ENCODE measurements at regions not wholly inside any gene's neighbourhood (a gene's known extent, or its start where the extent isn't known, plus 50 kb on each side); places are given as distances from the start of the nearest gene placed in this dataset.

- Histone ChIP-seq H3K4me2 (ENCODE audit: low read depth, low read length) (no peak overlapping the region), H4K8ac (ENCODE audit: low read depth in 2 of 2, low read length in 2 of 2) (no peak overlapping the region), H4K5ac (ENCODE audit: low read depth, low read length) (no peak overlapping the region), H3K36me3 (ENCODE audit: control insufficient read depth, insufficient read depth, low read length) (no peaks in the 10 kb centered on the region), H3K79me1 (ENCODE audit: low read depth in 1 of 2, low read length in 2 of 2) (no peaks in the 10 kb centered on the region), H3K14ac (replicated peaks; ENCODE audit: low read depth, low read length) (no peak overlapping the region), H3K27ac (ENCODE audit: insufficient read depth, low read length) (no peak overlapping the region), H3K56ac (ENCODE audit: extremely low read depth, insufficient read depth, low read length) (no peak overlapping the region), H3K9ac (ENCODE audit: low read depth, low read length) (no peak overlapping the region), H3K4me1 (ENCODE audit: control insufficient read depth, insufficient read depth, low read length) (no peaks in the 10 kb centered on the region), H3K9me1 (ENCODE audit: insufficient read depth, low read length) (no peaks in the 10 kb centered on the region), H2AFZ (replicated peaks; ENCODE audit: low read length, poor library complexity) (no peak overlapping the region), H3K27me3 (ENCODE audit: control insufficient read depth, insufficient read depth, low read length) (peaks cover 4% of the 10 kb centered on the region; the same call in 1 of the 2 replicates), H3K23ac (ENCODE audit: low read depth, low read length) (no peak overlapping the region), H4K20me1 (ENCODE audit: insufficient read depth, low read length) (no peaks in the 10 kb centered on the region), H3K9me3 (ENCODE audit: control insufficient read depth, insufficient read depth, low read length) (no peaks in the 10 kb centered on the region; the same call in 1 of the 2 replicates), H3K4me3 (ENCODE audit: insufficient read depth, low read depth, low read length) (no peak overlapping the region), H3K4ac (ENCODE audit: low read depth, low read length) (no peak overlapping the region), H2AK5ac (ENCODE audit: low read depth, low read length) (no peak overlapping the region), H2BK120ac (ENCODE audit: low read depth, low read length) (no peak overlapping the region), H2BK5ac (ENCODE audit: low read depth, low read length, poor library complexity, severe bottlenecking) (no peak overlapping the region), H2BK15ac (ENCODE audit: low read depth, low read length) (no peak overlapping the region), H2BK20ac (ENCODE audit: low read depth, low read length) (no peak overlapping the region), H4K91ac (ENCODE audit: insufficient read depth, low read depth, low read length) (no peak overlapping the region), H3K18ac (ENCODE audit: low read depth, low read length) (no peak overlapping the region), H2AK9ac (replicated peaks; ENCODE audit: low read depth, low read length, poor library complexity) (no peak overlapping the region)
- ChIA-PET POLR2A (ENCODE audit: unreplicated experiment) (no interaction called here), CTCF (no interaction called here)
- 13% methylated on average over 3 of the region's 9 CpGs; no CpG with 5 or more reads in 1 of the 2 experiments for WGBS, 2 experiments (ENCODE audit: extremely low coverage in 2 of 2, insufficient read length in 1 of 2)
- DNase-seq (no peak), ATAC-seq (ENCODE audit: low read depth) (no peak)
- TF ChIP-seq FOS (IDR thresholded peaks at IDR 0.05; ENCODE audit: low read depth, low read length) (no peak), CEBPB (IDR thresholded peaks at IDR 0.05; ENCODE audit: low read depth, low read length) (no peak), CHD1 (IDR thresholded peaks at IDR 0.05; ENCODE audit: low read depth, low read length) (no peak), POLR2A (IDR thresholded peaks at IDR 0.05; ENCODE audit: low read depth, low read length) (no peak), USF2 (IDR thresholded peaks at IDR 0.05; ENCODE audit: low read depth, low read length) (no peak), RFX5 (IDR thresholded peaks at IDR 0.05; ENCODE audit: low read depth, low read length) (no peak), MAZ (IDR thresholded peaks at IDR 0.05; ENCODE audit: borderline replicate concordance, low read depth, low read length) (no peak), MAFK (IDR thresholded peaks at IDR 0.05; ENCODE audit: low read depth, low read length) (no peak), RAD21 (IDR thresholded peaks at IDR 0.05; ENCODE audit: low read length) (no peak), MXI1 (IDR thresholded peaks at IDR 0.05; ENCODE audit: borderline replicate concordance, low read depth, low read length) (no peak), ELK1 (IDR thresholded peaks at IDR 0.05; ENCODE audit: borderline replicate concordance, low read depth, low read length) (no peak), CTCF (conservative IDR thresholded peaks at IDR 0.05; ENCODE audit: low read depth, low read length) (no peak), NFE2L2 (IDR thresholded peaks at IDR 0.05; ENCODE audit: low read depth, low read length) (no peak), SMC3 (IDR thresholded peaks at IDR 0.05; ENCODE audit: low read depth, low read length) (no peak), BHLHE40 (IDR thresholded peaks at IDR 0.05; ENCODE audit: low read depth, low read length) (no peak)
- BruUV-seq (replicated peaks): no TSS peak
- in situ Hi-C loops (cut with MboI; ENCODE audit: low sequenced_read_pairs): no loop called here
- intact Hi-C loops (cut with micrococcal nuclease): no loop called here
- dilution Hi-C loops (cut with HindIII; ENCODE audit: low sequenced_read_pairs, unreplicated experiment): no loop called here
Measured at GRCh38 chrX:2550328-2551020, 49.7 kb upstream of the DHRSX start.
